T-cell (primary cell): ENCODE measurements at regions not wholly inside any gene's neighbourhood (a gene's known extent, or its start where the extent isn't known, plus 50 kb on each side); places are given as distances from the start of the nearest gene placed in this dataset.
A peak's percentile ranks its signal among the peaks of the same experiment; 100 is the strongest.

Experiments
- ATAC-seq, 4 experiments: fragments of 200-7000 bp in 3 of 4; fragments of 150-1000 bp in 1 of 4; cut with Tn5 transposase; replicated peaks in 1 of 4; 1 replicate in 3 of 4; 2 replicates in 1 of 4; pipeline ENCODE4 v1.10.0; 2021; ENCODE audit warnings: moderate library complexity in 3 of 4, mild to moderate bottlenecking in 2 of 4, moderate number of reproducible peaks in 1 of 4
- CTCF ChIA-PET, 2 donors: fragments of 300-600 bp; sonication (Branson Sonifier 250); formaldehyde crosslinking; loops; one replicate each; lab custom pipeline; 2022; ENCODE audit warnings: antibody characterized with exemption in 2 of 2; lab: Charles Lee
- POLR2A ChIA-PET, 2 donors: fragments of 300-600 bp; sonication (Branson Sonifier 250); formaldehyde crosslinking; loops; one replicate each; lab custom pipeline; 2022; ENCODE audit warnings: antibody characterized with exemption in 2 of 2; lab: Charles Lee
- DNase-seq, 35 experiments: peaks; one replicate each; pipeline versions ENCODE4 v3.0.0 to v3.0.0-alpha.2; 2013 to 2023
- H3K27ac ChIP-seq: one replicate; pipeline ENCODE4 v1.5.1; 2013; ENCODE audit warnings: low read length
- H3K27me3 ChIP-seq, 2 experiments: replicated peaks in 1 of 2; 1 replicate in 1 of 2; 2 replicates in 1 of 2; pipeline versions ENCODE4 v1.6.1 to v1.7.0; 2013; ENCODE audit warnings: low read length in 1 of 2, mixed read lengths in 1 of 2; ENCODE audit not compliant: control insufficient read depth in 2 of 2, insufficient read depth in 2 of 2; ENCODE audit errors: extremely low read depth in 1 of 2
- H3K36me3 ChIP-seq, 2 donors: 1 replicate in 1 of 2; 2 replicates in 1 of 2; pipeline versions ENCODE4 v1.6.1 to v1.7.0; 2013; ENCODE audit warnings: low read length in 1 of 2; ENCODE audit not compliant: control insufficient read depth in 2 of 2, insufficient read depth in 1 of 2; ENCODE audit errors: extremely low read depth in 1 of 2
- H3K4me1 ChIP-seq, 2 experiments: 1 replicate in 1 of 2; 2 replicates in 1 of 2; pipeline versions ENCODE4 v1.6.1 to v1.7.0; 2013; ENCODE audit warnings: low read length in 2 of 2, mixed read lengths in 1 of 2; ENCODE audit not compliant: insufficient read depth in 2 of 2, control insufficient read depth in 1 of 2; ENCODE audit errors: extremely low read depth in 1 of 2
- H3K4me3 ChIP-seq, 2 donors: 1 replicate in 1 of 2; 2 replicates in 1 of 2; pipeline versions ENCODE4 v1.5.1 to v1.7.0; 2013; ENCODE audit warnings: mild to moderate bottlenecking in 2 of 2, low read length in 1 of 2, moderate library complexity in 1 of 2; ENCODE audit not compliant: control insufficient read depth in 1 of 2; ENCODE audit errors: extremely low read depth in 1 of 2
- H3K9me3 ChIP-seq: 2 replicates; pipeline ENCODE4 v1.7.0; 2013
- H3K27ac Mint-ChIP-seq, 2 donors: one replicate each; pipeline ENCODE4 v1.8.0; 2020 to 2021; ENCODE audit warnings: mild to moderate bottlenecking in 2 of 2, mixed read lengths in 2 of 2
- H3K27me3 Mint-ChIP-seq, 2 donors: one replicate each; pipeline ENCODE4 v1.8.0; 2021 to 2022; ENCODE audit warnings: mixed read lengths in 2 of 2
- H3K36me3 Mint-ChIP-seq: one replicate; pipeline ENCODE4 v1.8.0; 2021; ENCODE audit warnings: mixed read lengths
- H3K4me1 Mint-ChIP-seq, 3 donors: one replicate each; pipeline ENCODE4 v1.8.0; 2020 to 2022; ENCODE audit warnings: mixed read lengths in 3 of 3, mild to moderate bottlenecking in 1 of 3
- H3K4me3 Mint-ChIP-seq, 3 donors: one replicate each; pipeline ENCODE4 v1.8.0; 2020 to 2022; ENCODE audit warnings: mild to moderate bottlenecking in 3 of 3, mixed read lengths in 3 of 3, moderate library complexity in 3 of 3
- H3K9me3 Mint-ChIP-seq, 3 donors: one replicate each; pipeline ENCODE4 v1.8.0; 2020 to 2022; ENCODE audit warnings: mixed read lengths in 3 of 3
- WGBS: methylation state at CpG from one replicate; pipeline ENCODE4 v1.1.5; 2013; ENCODE audit warnings: missing lambda C conversion rate; ENCODE audit not compliant: insufficient coverage; 5-methylcytosine and 5-hydroxymethylcytosine counted together

DNA sequence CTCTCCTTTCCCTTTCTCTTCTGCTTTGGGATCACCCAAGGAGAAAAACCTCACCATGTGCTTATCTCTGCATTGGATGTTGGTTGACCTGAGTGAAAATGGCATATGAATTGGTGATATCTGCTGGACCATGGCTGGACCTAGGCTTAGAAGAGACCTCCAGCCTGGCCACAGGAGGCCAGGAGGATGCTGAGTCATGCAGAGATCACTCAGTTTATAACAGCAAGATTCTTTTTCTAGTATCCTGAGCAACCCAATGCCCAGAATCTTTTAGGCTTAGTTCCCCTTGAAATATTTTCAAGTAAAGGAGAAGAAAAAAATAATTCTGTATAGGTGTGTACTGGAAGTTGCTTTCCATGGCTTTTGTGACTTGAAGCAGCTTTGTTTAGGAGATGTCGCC lies 236.3 kb downstream of the KLF6 start:
- Mint-ChIP-seq H3K9me3 (peaks cover 0 to 2% (median 0%) of the 10 kb centered on the region in 3 donors), H3K27ac (no peak overlapping the region), H3K4me3 (no peak overlapping the region), H3K4me1 (peaks cover 0 to 3% (median 0%) of the 10 kb centered on the region in 3 donors), H3K36me3 (no peaks in the 10 kb centered on the region), H3K27me3 (peaks cover 0 to 4% of the 10 kb centered on the region in 2 donors)
- POLR2A ChIA-PET, result no interaction called here
- no peaks in the 10 kb centered on the region for H3K4me1 ChIP-seq
- DNase-seq (no peak), ATAC-seq (no peak)
- no peak overlapping the region for H3K4me3 ChIP-seq
- H3K36me3 ChIP-seq, result no peaks in the 10 kb centered on the region
- WGBS, result no CpG with 5 or more reads among the region's 1 CpG
- H3K9me3 ChIP-seq, result no peaks in the 10 kb centered on the region
- CTCF ChIA-PET, result no interaction called here
- H3K27ac ChIP-seq, result no peak overlapping the region
- H3K27me3 ChIP-seq, result peaks cover 0 to 4% of the 10 kb centered on the region in 2 experiments

DNA sequence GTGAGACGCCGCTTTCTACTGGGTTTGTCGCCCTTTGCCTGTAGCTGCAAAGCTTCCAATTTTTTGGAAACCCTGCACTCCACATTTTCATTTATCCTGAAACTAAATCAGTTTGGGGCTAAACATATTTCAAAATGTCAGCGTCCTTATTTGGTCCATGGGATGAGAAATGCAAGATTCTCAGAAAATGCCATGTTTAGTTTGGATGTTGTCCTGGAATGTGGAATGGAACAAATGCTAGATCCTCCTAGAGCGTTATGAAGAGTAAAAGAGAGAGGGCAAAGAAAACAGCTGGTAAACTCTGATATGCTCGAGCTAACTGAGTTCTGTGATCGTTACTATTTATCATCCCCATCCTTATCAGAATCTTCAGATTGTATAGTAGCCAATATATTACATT lies 236.9 kb downstream of the KLF6 start:
- H3K4me1 Mint-ChIP-seq, result no peaks in the 10 kb centered on the region
- peaks cover 0 to 2% (median 0%) of the 10 kb centered on the region in 3 donors for H3K9me3 Mint-ChIP-seq
- H3K27ac Mint-ChIP-seq, result no peak overlapping the region
- no peaks in the 10 kb centered on the region for H3K36me3 Mint-ChIP-seq
- no CpG with 5 or more reads among the region's 7 CpGs for WGBS
- H3K9me3 ChIP-seq, result no peaks in the 10 kb centered on the region
- no peaks in the 10 kb centered on the region for H3K4me1 ChIP-seq
- DNase-seq, result no peak
- peaks cover 0 to 4% of the 10 kb centered on the region in 2 donors for H3K27me3 Mint-ChIP-seq
- CTCF ChIA-PET, result no interaction called here
- no peaks in the 10 kb centered on the region for H3K36me3 ChIP-seq
- no peak overlapping the region for H3K27ac ChIP-seq
- no peak for ATAC-seq
- H3K4me3 Mint-ChIP-seq, result no peak overlapping the region
- peaks cover 0 to 4% of the 10 kb centered on the region in 2 experiments for H3K27me3 ChIP-seq
- H3K4me3 ChIP-seq, result no peak overlapping the region
- POLR2A ChIA-PET, result interaction anchor here in 1 of 2 donors (0.5 kb wide), 1 partner anchor 375 kb away, joined by 3 read pairs; no protein-coding TSS in a partner anchor

DNA sequence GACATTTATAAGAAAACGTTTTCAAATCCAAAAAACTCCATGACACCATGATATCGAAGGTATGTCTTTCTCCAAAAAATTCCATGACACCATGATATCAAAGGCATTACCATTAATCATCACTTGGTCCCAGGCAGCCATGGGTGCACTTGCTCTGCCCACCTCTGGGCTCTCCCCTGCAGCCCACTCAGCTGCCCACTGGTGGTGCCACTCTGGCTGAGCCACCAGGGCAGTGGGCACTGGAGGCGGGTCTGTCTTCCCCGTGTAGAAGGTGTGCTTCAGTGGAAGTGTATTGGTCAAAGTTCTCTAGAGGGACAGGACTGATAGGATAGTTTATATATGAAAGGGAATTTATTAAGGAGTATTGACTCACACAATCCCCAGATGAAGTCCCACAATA lies 240.4 kb downstream of the KLF6 start:
- CTCF ChIA-PET, result no interaction called here

DNA sequence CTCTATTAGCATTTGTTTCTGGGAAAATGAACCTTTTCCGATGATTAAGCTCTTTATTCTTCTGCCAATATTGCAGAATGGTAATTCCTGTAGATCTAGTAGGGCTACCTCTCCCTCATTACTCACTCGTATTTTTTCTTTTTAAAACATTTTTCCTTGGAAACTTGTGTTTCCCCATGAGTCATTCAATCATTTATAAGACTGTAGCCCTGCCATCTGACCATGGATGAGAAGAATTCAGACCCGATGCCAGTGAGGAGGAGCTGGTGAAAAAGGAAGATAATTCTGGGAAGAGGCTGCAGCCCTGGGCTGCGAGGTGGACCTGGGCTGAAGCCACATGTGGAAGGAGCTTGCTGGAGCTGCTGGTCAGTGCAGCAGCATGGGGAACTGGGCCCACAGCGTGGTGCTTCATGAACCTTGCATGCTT lies 242.8 kb downstream of the KLF6 start:
- H3K9me3 ChIP-seq, result no peaks in the 10 kb centered on the region
- WGBS, result 81% methylated on average over 2 of the region's 5 CpGs
- Mint-ChIP-seq H3K9me3 (peaks cover 0 to 2% (median 0%) of the 10 kb centered on the region in 3 donors), H3K27me3 (no peaks in the 10 kb centered on the region), H3K4me1 (no peaks in the 10 kb centered on the region), H3K36me3 (no peaks in the 10 kb centered on the region), H3K4me3 (no peak overlapping the region), H3K27ac (peak overlapping the region in 1 of 2 donors; percentile 32)
- ChIA-PET POLR2A (no interaction called here), CTCF (no interaction called here)
- no peaks in the 10 kb centered on the region for H3K4me1 ChIP-seq
- DNase-seq (no peak), ATAC-seq (no peak)
- H3K27me3 ChIP-seq, result peaks cover 0 to 2% of the 10 kb centered on the region in 2 experiments
- no peak overlapping the region for H3K27ac ChIP-seq
- no peaks in the 10 kb centered on the region for H3K36me3 ChIP-seq
- H3K4me3 ChIP-seq, result no peak overlapping the region

More for the DNA sequence above, 240.4 kb downstream of the KLF6 start:
- Histone ChIP-seq H3K9me3 (no peaks in the 10 kb centered on the region), H3K27me3 (peaks cover 0 to 4% of the 10 kb centered on the region in 2 experiments), H3K36me3 (no peaks in the 10 kb centered on the region), H3K4me3 (no peak overlapping the region), H3K4me1 (no peaks in the 10 kb centered on the region), H3K27ac (no peak overlapping the region)
- H3K27ac Mint-ChIP-seq, result no peak overlapping the region
- no peak overlapping the region for H3K4me3 Mint-ChIP-seq
- ATAC-seq, result no peak
- peaks cover 0 to 2% (median 0%) of the 10 kb centered on the region in 3 donors for H3K9me3 Mint-ChIP-seq
- 77% methylated on average over 2 of the region's 4 CpGs for WGBS
- H3K4me1 Mint-ChIP-seq, result no peaks in the 10 kb centered on the region
- DNase-seq, result no peak
- no peaks in the 10 kb centered on the region for H3K36me3 Mint-ChIP-seq
- H3K27me3 Mint-ChIP-seq, result no peaks in the 10 kb centered on the region
- POLR2A ChIA-PET, result no interaction called here

DNA sequence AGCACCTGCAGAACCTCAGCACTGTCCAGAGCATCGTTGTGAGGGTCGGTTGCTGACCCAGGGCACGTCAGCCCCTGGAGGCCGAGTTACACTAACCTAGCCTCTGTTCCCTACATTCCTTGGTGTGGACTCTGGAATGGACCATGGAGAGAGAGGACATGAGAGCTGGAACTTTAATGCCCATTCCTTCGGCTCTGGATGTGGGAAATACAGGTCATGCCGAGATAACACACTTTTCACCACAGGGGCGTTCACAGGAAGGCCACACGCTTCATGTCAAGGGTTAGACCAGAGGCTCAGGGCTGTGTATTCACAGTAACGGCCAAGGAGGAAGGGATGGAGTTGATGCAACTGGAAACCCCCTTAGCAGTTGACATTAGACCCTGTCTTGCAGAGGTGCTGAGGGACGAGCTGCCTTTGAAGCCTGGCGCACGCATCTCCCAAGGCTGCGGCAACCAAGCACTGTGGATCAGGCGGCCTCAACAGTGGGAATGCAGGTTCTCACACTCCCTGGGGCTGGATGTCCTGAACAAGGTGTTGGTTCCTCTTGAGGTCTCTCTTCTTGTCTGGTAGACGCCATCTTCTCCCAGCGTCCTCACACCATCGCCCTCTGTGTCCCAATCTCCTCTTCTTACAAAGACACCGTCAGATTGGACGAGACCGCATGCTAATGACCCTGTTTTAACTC lies 245.2 kb downstream of the KLF6 start:
- no peaks in the 10 kb centered on the region for H3K9me3 Mint-ChIP-seq
- ATAC-seq (no peak), DNase-seq (no peak)
- H3K4me3 Mint-ChIP-seq, result no peak overlapping the region
- ChIA-PET CTCF (no interaction called here), POLR2A (no interaction called here)
- Histone ChIP-seq H3K27me3 (peaks cover 0 to 2% of the 10 kb centered on the region in 2 experiments), H3K27ac (no peak overlapping the region), H3K36me3 (no peaks in the 10 kb centered on the region), H3K4me1 (no peaks in the 10 kb centered on the region), H3K9me3 (no peaks in the 10 kb centered on the region), H3K4me3 (no peak overlapping the region)
- no peak overlapping the region for H3K27ac Mint-ChIP-seq
- no peaks in the 10 kb centered on the region for H3K27me3 Mint-ChIP-seq
- H3K4me1 Mint-ChIP-seq, result no peaks in the 10 kb centered on the region
- H3K36me3 Mint-ChIP-seq, result no peaks in the 10 kb centered on the region
- WGBS, result 87% methylated on average over 13 of the region's 20 CpGs

DNA sequence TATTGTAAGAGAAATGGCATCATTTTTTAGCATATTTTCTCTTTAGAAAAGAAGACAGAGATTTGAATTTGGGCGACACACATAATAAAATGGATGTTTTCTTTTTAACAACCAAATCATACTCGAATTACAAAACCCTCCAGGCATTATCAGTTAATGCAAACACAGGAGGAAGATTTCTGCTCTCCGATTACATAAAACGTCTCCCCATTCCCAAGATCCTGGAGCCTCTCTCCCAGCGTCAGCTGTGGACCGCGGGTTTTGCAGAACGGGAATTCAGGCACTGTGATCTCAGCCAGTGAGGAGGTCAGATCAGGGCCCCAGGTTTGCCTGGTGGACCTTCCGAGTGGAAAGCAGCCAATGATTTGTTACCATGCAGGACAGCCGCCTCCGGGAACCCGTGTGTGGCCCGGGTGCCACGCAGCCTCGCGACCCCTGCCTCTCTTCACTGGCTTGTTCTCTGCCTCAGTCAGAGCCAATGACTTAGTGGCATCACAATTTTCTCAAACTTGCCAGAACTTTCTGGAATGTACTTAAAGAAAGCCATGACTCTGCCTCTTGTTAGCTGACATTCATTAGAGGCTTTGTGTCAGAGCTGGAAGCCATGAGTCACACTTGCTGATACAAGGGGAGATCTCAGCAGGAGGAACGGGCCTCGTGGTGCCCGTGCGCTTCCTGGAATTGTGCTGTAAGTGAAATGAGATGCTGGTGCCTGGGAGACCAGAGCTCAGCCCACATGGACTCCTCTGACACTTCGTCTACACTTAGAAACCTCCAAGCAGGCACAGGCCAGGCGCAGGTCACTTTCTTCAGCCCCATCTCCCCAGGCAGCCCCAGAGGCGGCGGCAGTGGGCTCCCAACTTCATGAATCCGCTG lies 246.1 kb downstream of the KLF6 start:
- 88% methylated on average over 16 of the region's 25 CpGs for whole genome bisulfite sequencing
- Histone ChIP-seq H3K4me1 (no peaks in the 10 kb centered on the region), H3K27me3 (peaks cover 0 to under 1% of the 10 kb centered on the region in 2 experiments), H3K27ac (no peak overlapping the region), H3K9me3 (no peaks in the 10 kb centered on the region), H3K4me3 (no peak overlapping the region), H3K36me3 (no peaks in the 10 kb centered on the region)
- Mint-ChIP-seq H3K36me3 (no peaks in the 10 kb centered on the region), H3K4me3 (no peak overlapping the region), H3K9me3 (no peaks in the 10 kb centered on the region), H3K27me3 (no peaks in the 10 kb centered on the region), H3K4me1 (no peaks in the 10 kb centered on the region), H3K27ac (no peak overlapping the region)
- POLR2A ChIA-PET, result no interaction called here
- no peak for DNase-seq
- no peak for ATAC-seq
- CTCF ChIA-PET, result no interaction called here
